HG03280 (cell line): ENCODE measurements at regions not wholly inside any gene's neighbourhood (a gene's known extent, or its start where the extent isn't known, plus 50 kb on each side); places are given as distances from the start of the nearest gene placed in this dataset.

ENCODE experiments used
- ATAC-seq: cut with Tn5 transposase; IDR thresholded peaks from one replicate; pipeline ENCODE4 v1.9.1; 2021; ENCODE audit warnings: mild to moderate bottlenecking, moderate library complexity; ENCODE audit not compliant: unreplicated experiment

- ATAC-seq, result no peak
Measured at GRCh38 chr4:57924951-57925350, 814.8 kb upstream of the IGFBP7 start.

- ATAC-seq, result no peak
Measured at GRCh38 chr4:57916479-57916878, 806.3 kb upstream of the IGFBP7 start.

DNA sequence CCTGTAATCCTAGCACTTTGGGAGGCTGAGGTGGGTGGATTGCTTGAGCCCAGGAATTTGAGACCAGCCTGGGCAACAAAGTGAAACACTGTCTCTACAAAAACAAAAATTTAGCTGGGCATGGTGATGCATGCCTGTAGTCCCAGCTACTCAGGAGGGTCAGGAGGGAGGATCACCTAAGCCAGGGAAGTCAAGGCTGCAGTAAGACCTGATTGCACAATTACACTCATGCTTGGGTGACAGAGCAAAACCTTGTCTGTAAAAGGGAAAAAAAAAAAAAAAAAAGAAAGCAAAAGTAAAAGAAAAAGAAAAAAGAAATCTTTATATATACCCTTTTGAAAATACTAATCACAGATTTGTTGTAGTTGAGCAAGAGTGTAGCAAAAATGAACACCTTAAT, 801.0 kb upstream of the IGFBP7 start:
- ATAC-seq, result no peak

DNA sequence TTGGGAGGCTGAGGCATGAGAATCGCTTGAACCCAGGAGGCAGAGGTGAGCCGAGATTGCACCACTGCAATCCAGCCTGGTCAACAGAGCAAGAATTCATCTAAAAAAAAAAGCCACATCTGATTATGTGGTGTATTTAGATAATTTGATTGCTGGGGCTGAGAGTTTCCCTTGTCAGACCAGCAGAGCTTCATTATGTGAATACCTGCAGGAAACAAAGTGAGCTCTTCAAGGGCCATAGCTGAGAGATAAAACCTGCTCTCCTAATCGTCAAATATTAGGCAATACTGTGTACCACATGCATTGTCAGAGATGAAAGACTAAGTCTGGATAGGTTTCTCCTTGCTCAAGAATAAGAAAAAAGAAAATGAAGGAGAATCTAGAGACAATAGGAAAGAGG, 800.0 kb upstream of the IGFBP7 start:
- ATAC-seq, result no peak

DNA sequence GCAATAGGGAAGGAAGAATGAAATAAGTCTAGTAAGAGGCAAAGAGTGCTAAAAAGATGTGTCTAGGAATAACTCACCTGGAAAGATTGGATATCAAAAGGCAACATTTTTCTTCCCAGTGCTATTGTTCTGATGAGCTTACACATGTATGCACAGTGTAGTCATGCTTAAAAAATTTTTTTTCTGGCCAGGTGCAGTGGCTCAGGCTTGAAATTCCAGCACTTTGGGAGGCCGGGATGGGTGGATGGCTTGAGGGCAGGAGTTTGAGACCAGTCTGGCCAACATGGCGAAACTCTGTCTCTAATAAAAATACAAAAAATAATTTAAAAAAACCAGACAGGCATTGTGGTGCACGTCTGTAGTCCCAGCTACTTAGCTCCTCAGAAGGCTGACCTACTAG, 795.8 kb upstream of the IGFBP7 start:
- ATAC-seq, result no peak

DNA sequence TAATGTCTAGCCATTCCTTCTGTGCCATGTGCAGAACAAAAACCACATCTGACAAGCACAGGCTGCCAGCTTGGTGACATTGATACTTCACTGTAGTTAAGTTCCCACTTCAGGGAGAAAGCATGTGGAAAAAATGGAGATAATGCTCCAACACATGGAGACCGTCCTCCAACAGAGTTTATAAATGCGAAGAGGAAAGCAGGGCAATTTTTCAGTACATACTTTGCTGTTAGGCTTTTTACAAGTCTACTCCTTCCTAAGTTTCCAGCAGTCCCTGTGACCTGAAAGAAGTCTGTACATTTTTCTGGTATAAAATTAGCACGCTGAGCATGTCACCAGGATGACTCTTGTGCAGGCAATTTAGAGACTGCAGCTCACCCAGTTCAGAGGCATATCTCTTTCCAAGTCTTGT, 766.9 kb upstream of the IGFBP7 start:
- no peak for ATAC-seq

GRCh38 chr4:57875829-57876392, 765.7 kb upstream of the IGFBP7 start:
- no peak for ATAC-seq

- no peak for ATAC-seq
Measured at GRCh38 chr4:57866468-57867171, 756.4 kb upstream of the IGFBP7 start.

- ATAC-seq, result peak; percentile 79
Measured at GRCh38 chr4:57865264-57865663, 755.1 kb upstream of the IGFBP7 start.

GRCh38 chr4:57854748-57855147, 744.6 kb upstream of the IGFBP7 start:
- ATAC-seq, result peak; percentile 68

- ATAC-seq, result no peak
Measured at GRCh38 chr4:57850141-57850540, 740.0 kb upstream of the IGFBP7 start.

- no peak for ATAC-seq
Measured at GRCh38 chr4:57832083-57832482, 721.9 kb upstream of the IGFBP7 start.

- no peak for ATAC-seq
Measured at GRCh38 chr4:57789666-57790065, 679.5 kb upstream of the IGFBP7 start.

DNA sequence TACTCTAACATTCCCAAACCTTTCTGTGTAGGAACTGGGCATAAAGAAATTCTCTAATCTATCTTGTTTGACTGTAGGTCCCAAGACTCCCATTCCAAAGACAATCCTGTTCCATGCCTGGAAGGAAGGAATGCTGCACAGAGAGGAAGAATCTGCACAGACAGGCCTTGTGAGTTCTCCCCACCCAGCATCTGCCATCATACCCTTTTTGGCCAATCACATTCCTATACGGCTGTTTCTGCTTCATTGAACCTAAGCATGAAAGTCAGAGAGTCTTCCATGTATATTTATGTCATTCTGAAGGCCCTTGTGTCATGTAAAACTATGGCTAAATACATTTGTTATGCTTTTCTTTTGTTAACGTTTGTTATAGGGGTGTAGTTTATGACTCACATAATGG, 667.7 kb upstream of the IGFBP7 start:
- no peak for ATAC-seq

GRCh38 chr4:57774681-57775080, 664.5 kb upstream of the IGFBP7 start:
- no peak for ATAC-seq

DNA sequence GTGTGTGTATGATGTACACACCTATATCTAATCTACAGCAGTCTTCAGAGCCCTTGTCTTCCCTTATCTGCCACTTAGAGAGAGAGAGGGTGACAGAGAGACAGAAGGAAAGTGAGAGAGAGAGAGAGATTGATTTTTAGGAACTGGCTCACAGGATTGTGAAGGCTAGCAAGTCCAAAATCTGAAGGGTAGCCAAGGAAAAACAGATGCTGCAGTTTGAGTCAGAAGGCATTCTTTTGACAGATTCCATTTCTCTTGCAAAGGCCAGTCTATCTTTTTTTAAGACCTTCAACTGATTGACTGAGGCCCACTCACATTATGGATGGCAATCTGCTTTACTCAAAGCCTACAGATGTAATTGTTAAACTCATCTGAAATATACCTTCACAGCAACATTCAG, 664.0 kb upstream of the IGFBP7 start:
- no peak for ATAC-seq

DNA sequence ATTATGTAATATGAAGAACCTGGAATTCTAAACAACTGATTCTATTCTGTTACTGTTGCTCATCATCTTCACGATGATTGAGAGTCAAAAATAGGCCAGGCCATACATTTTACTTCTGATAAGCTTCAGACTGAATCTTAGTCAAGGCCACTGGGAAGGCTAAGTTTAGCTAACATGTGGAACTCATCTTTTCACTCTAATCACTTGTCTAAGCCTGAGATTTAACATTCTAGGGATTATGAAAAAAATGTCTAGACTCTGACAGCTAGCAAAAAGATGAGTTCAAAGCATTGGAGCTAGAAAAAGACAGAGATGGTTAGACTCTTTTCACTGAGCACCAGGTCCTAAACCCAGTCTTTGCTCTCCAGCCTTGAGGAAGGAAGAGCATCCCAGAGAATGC, 656.2 kb upstream of the IGFBP7 start:
- ATAC-seq, result no peak

DNA sequence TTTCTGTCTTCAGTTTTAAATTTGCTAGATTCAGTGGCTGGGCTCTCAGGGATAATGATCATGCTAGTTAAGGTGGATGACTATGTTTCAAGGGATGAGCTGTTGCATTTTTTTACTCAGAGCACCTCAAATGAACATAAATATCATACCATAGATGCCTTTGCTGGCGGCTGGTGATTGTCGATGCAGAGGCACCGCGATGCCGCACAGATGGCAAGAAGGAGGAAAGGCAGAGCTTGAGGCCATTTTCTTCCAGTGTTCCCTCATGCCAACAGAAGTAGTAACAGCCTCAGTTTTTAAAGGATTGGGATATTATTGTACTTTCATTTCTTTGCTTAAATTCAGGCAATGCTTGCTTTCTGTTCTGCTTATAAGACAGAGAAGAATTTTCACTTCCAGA, 654.7 kb upstream of the IGFBP7 start:
- ATAC-seq, result no peak

- no peak for ATAC-seq
Measured at GRCh38 chr4:57763070-57763469, 652.9 kb upstream of the IGFBP7 start.

DNA sequence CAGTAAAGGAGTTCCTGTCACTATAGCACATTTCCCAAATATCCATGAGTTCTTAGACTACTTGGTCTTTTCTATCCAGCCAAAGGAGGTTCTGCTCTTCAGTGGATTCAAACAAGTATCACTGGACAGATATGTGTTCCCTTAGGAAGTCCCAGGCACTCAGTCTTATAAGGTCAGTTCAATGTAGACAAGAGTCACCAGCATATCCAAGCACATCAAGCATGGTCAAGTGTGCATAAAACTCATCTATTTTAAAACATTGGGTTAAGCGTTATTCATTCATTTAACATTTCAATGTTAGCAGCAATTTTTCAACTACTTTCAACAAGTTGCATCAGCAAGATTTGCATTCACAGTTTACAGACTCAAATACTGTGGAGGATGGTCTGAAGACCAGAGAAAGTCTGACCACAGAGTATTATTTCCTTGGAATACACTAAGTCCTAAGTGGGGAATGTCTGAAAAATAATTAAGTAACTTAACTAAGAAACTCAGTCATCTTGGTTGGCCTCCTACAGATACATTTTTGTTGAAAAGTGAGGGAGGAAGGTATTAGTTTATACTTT, 630.5 kb upstream of the IGFBP7 start:
- no peak for ATAC-seq

DNA sequence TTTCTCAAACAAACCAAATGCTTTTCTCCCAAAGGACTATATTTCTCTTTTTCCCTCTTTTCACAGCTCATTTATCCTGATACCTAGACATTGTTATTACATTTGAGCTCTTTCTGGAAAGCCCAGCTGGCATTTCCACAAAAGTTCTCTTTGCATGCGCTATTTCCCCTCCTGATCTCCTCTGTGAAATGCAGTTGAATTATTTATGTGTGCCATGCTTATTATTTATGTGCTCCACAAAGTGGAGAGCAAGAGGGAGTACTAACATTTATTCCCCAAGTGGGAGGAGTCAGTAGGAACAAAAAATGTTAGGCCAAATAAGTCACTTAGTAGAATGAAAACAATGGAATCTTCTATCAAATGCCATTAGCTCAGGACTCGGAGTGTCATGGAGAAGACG, 626.6 kb upstream of the IGFBP7 start:
- ATAC-seq, result no peak

DNA sequence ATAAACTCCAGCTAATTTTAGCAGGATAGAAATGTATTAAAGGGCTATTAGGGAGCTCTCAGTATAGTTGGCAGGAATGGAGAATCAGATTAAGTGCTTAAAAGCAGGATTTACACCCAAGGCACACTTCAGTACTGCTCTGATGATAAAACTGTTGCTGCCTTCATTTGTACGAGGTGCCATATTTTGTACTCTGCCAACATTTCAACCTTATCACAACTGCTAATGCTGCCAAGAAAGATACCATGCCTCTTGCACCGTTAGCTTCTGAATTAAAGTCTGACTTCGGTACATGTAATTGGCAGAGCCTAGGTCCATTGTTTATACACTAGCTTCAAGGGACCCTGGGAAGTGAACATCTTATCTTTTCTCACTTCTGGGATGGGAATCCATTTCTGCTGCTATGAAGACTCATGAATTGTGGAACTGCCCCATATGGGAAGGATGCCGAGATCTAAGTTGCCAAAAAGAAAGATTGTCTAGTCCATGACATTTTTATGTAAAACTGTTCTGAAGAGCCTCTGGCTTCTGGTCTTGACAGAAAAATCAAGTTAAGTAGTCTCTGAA, 624.0 kb upstream of the IGFBP7 start:
- ATAC-seq, result no peak
